HL-60 (cell line): ENCODE measurements at regions not wholly inside any gene's neighbourhood (a gene's known extent, or its start where the extent isn't known, plus 50 kb on each side); places are given as distances from the start of the nearest gene placed in this dataset.

ENCODE experiments used
- CTCF ChIP-seq: IDR thresholded peaks from one replicate; pipeline ENCODE4 v1.5.1; 2011; ENCODE audit warnings: low read length, control low read depth, inconsistent platforms; ENCODE audit not compliant: insufficient read depth
- REST ChIP-seq: IDR thresholded peaks from 2 replicates; pipeline ENCODE4 v1.6.1; 2012; ENCODE audit warnings: low read depth; ENCODE audit not compliant: insufficient replicate concordance

- TF ChIP-seq CTCF: no peak
- no peak for TF ChIP-seq REST
Observed at GRCh38 chr2:126448611-126449010, 207.3 kb upstream of the GYPC start.
